WTC11 (cell line): ENCODE measurements at regions not wholly inside any gene's neighbourhood (a gene's known extent, or its start where the extent isn't known, plus 50 kb on each side); places are given as distances from the start of the nearest gene placed in this dataset.

Experiments
- ATAC-seq: fragments of 200-7000 bp; cut with Tn5 transposase; 2 replicates; pipeline ENCODE4 v1.10.0; 2021; ENCODE audit warnings: mild to moderate bottlenecking, moderate library complexity
- CTCF ChIA-PET: fragments of 300-600 bp; sonication (Branson Sonifier 250); formaldehyde crosslinking; loops from one replicate; lab custom pipeline; 2021; ENCODE audit warnings: antibody characterized with exemption; lab: Charles Lee
- POLR2A ChIA-PET: fragments of 350-600 bp; sonication (Branson Sonifier 250); formaldehyde crosslinking; loops from one replicate; lab custom pipeline; 2021; ENCODE audit warnings: antibody characterized with exemption; lab: Charles Lee
- DNase-seq: peaks from one replicate; pipeline ENCODE4 v3.0.0; 2021; ENCODE audit warnings: low spot score
- H3K27ac Mint-ChIP-seq: 2 replicates; pipeline ENCODE4 v1.8.0; 2021; ENCODE audit warnings: mixed read lengths
- H3K27me3 Mint-ChIP-seq: 2 replicates; pipeline ENCODE4 v1.8.0; 2021; ENCODE audit warnings: low read depth, mild to moderate bottlenecking, moderate library complexity, mixed read lengths
- H3K36me3 Mint-ChIP-seq: 2 replicates; pipeline ENCODE4 v1.8.0; 2021; ENCODE audit warnings: mixed read lengths
- H3K4me1 Mint-ChIP-seq: 2 replicates; pipeline ENCODE4 v1.8.0; 2022; ENCODE audit warnings: mixed read lengths
- H3K4me3 Mint-ChIP-seq: 2 replicates; pipeline ENCODE4 v1.8.0; 2021; ENCODE audit warnings: mild to moderate bottlenecking, moderate library complexity, mixed read lengths
- H3K9me3 Mint-ChIP-seq: 2 replicates; pipeline ENCODE4 v1.8.0; 2021; ENCODE audit warnings: mixed read lengths
- ETV6 ChIP-seq: sonication (generic); formaldehyde crosslinking; IDR thresholded peaks from 2 replicates; pipeline ENCODE4 v1.8.1; 2022; ENCODE audit warnings: mild to moderate bottlenecking, missing genetic modification reagents
- HMGXB4 ChIP-seq: sonication (generic); formaldehyde crosslinking; IDR thresholded peaks from 2 replicates; pipeline ENCODE4 v1.8.1; 2023; ENCODE audit warnings: mild to moderate bottlenecking, moderate library complexity, missing genetic modification reagents
- MYBL2 ChIP-seq: sonication (generic); formaldehyde crosslinking; IDR thresholded peaks from 2 replicates; pipeline ENCODE4 v1.8.1; 2023; ENCODE audit warnings: mild to moderate bottlenecking, moderate library complexity, missing genetic modification reagents
- NFATC4 ChIP-seq: fragments of 250-450 bp; sonication (Bioruptor Pico); IDR thresholded peaks from 2 replicates; pipeline ENCODE4 v1.9.0; 2021; ENCODE audit warnings: mild to moderate bottlenecking
- OVOL2 ChIP-seq: fragments of 250-450 bp; sonication (Bioruptor Pico); IDR thresholded peaks from 2 replicates; pipeline ENCODE4 v1.9.0; 2021; ENCODE audit warnings: mild to moderate bottlenecking, borderline replicate concordance
- SMAD3 ChIP-seq: sonication (generic); formaldehyde crosslinking; IDR thresholded peaks from 2 replicates; pipeline ENCODE4 v1.8.0; 2022; ENCODE audit warnings: missing genetic modification reagents, mild to moderate bottlenecking, borderline replicate concordance
- SOX15 ChIP-seq: fragments of 250-450 bp; sonication (Bioruptor Pico); IDR thresholded peaks from 2 replicates; pipeline ENCODE4 v1.9.0; 2021; ENCODE audit warnings: mild to moderate bottlenecking
- ZBTB21 ChIP-seq: sonication (generic); formaldehyde crosslinking; IDR thresholded peaks from 2 replicates; pipeline ENCODE4 v1.8.1; 2023; ENCODE audit warnings: mild to moderate bottlenecking, missing genetic modification reagents, borderline replicate concordance
- ZBTB43 ChIP-seq: sonication (generic); formaldehyde crosslinking; IDR thresholded peaks from 2 replicates; pipeline ENCODE4 v1.8.1; 2023; ENCODE audit warnings: mild to moderate bottlenecking, missing genetic modification reagents
- ZNF121 ChIP-seq: sonication (generic); formaldehyde crosslinking; IDR thresholded peaks from 2 replicates; pipeline ENCODE4 v1.8.0; 2023; ENCODE audit warnings: missing genetic modification reagents
- ZNF138 ChIP-seq: sonication (generic); formaldehyde crosslinking; conservative IDR thresholded peaks from 2 replicates; pipeline ENCODE4 v1.8.1; 2022; ENCODE audit warnings: mild to moderate bottlenecking, moderate library complexity, missing genetic modification reagents
- ZNF396 ChIP-seq: fragments of 250-450 bp; sonication (Bioruptor Pico); IDR thresholded peaks from 2 replicates; pipeline ENCODE4 v1.8.0; 2021; ENCODE audit warnings: mild to moderate bottlenecking, moderate library complexity, borderline replicate concordance
- TF ChIP-seq, protein P1 (sequence below): fragments of 250-450 bp; sonication (Bioruptor Pico); IDR thresholded peaks from 2 replicates; pipeline ENCODE4 v1.9.0; 2021; ENCODE audit warnings: moderate library complexity, mild to moderate bottlenecking, inconsistent platforms, borderline replicate concordance
- TF ChIP-seq, protein P2 (sequence below): sonication (generic); formaldehyde crosslinking; IDR thresholded peaks from 2 replicates; pipeline ENCODE4 v1.8.1; 2022; ENCODE audit warnings: missing genetic modification reagents, borderline replicate concordance
- TF ChIP-seq, protein P3 (sequence below): sonication (generic); formaldehyde crosslinking; IDR thresholded peaks from 2 replicates; pipeline ENCODE4 v1.8.0; 2022; ENCODE audit warnings: missing genetic modification reagents
- TF ChIP-seq, protein P4 (sequence below): fragments of 250-450 bp; sonication (Bioruptor Pico); IDR thresholded peaks from 2 replicates; pipeline ENCODE4 v2.1.2; 2022; ENCODE audit warnings: mild to moderate bottlenecking, moderate library complexity

- TF ChIP-seq, protein P1, sequence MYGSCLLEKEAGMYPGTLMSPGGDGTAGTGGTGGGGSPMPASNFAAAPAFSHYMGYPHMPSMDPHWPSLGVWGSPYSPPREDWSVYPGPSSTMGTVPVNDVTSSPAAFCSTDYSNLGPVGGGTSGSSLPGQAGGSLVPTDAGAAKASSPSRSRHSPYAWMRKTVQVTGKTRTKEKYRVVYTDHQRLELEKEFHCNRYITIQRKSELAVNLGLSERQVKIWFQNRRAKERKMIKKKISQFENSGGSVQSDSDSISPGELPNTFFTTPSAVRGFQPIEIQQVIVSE, result no peak
- no peak for TF ChIP-seq SOX15 (CRISPR knock-in tag)
Observed at GRCh38 chr5:52453176-52453575, 334.5 kb upstream of the ITGA1 start (continued).

DNA sequence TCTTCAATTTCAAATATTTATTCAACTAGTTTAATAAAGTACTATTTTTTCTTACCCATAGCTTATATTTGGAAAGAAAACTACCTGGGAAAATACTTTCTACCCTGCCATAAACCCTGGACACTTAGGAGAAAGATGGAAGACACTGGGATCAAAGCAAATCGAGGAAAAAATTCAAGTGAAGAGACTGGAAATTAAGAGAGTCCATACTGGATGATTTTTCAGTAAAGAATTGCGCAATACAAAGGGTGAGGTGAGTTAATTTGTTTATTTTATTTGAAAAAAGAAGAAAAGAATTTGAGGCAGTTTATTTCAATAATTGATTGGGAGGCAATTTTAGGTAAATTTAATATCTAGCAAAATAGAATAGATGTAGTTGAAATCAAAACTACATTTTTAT, 331.8 kb upstream of the ITGA1 start:
- TF ChIP-seq HMGXB4 (CRISPR knock-in tag), result no peak
- TF ChIP-seq MYBL2, result no peak
- no peak for TF ChIP-seq ZNF138 (CRISPR knock-in tag)
- TF ChIP-seq NFATC4 (CRISPR knock-in tag), result no peak
- no peak for TF ChIP-seq SMAD3 (CRISPR knock-in tag)
- TF ChIP-seq ZNF121 (CRISPR knock-in tag), result no peak
- peaks cover 34% of the 10 kb centered on the region for H3K4me1 Mint-ChIP-seq
- H3K4me3 Mint-ChIP-seq, result no peak overlapping the region
- no peaks in the 10 kb centered on the region for H3K9me3 Mint-ChIP-seq
- no peak for DNase-seq
- H3K36me3 Mint-ChIP-seq, result no peaks in the 10 kb centered on the region
- POLR2A ChIA-PET, result no interaction called here
- CTCF ChIA-PET, result no interaction called here
- H3K27ac Mint-ChIP-seq, result no peak overlapping the region
- no peak for ATAC-seq
- no peaks in the 10 kb centered on the region; the same call in 1 of the 2 replicates for H3K27me3 Mint-ChIP-seq

GRCh38 chr5:52457810-52458209, 329.9 kb upstream of the ITGA1 start:
- H3K36me3 Mint-ChIP-seq, result no peaks in the 10 kb centered on the region
- no peak overlapping the region for H3K27ac Mint-ChIP-seq
- ChIA-PET CTCF (no interaction called here), POLR2A (no interaction called here)
- peaks cover 21% of the 10 kb centered on the region for H3K4me1 Mint-ChIP-seq
- no peak overlapping the region for H3K4me3 Mint-ChIP-seq
- DNase-seq, result no peak
- H3K9me3 Mint-ChIP-seq, result no peaks in the 10 kb centered on the region
- ATAC-seq, result 0 out of 2 replicates have a peak, but pooled peaks have one; percentile 52
- no peaks in the 10 kb centered on the region for H3K27me3 Mint-ChIP-seq
- TF ChIP-seq, protein P2, sequence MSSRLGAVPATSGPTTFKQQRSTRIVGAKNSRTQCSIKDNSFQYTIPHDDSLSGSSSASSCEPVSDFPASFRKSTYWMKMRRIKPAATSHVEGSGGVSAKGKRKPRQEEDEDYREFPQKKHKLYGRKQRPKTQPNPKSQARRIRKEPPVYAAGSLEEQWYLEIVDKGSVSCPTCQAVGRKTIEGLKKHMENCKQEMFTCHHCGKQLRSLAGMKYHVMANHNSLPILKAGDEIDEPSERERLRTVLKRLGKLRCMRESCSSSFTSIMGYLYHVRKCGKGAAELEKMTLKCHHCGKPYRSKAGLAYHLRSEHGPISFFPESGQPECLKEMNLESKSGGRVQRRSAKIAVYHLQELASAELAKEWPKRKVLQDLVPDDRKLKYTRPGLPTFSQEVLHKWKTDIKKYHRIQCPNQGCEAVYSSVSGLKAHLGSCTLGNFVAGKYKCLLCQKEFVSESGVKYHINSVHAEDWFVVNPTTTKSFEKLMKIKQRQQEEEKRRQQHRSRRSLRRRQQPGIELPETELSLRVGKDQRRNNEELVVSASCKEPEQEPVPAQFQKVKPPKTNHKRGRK (CRISPR knock-in tag), result no peak
- TF ChIP-seq ZNF396 (CRISPR knock-in tag), result no peak

DNA sequence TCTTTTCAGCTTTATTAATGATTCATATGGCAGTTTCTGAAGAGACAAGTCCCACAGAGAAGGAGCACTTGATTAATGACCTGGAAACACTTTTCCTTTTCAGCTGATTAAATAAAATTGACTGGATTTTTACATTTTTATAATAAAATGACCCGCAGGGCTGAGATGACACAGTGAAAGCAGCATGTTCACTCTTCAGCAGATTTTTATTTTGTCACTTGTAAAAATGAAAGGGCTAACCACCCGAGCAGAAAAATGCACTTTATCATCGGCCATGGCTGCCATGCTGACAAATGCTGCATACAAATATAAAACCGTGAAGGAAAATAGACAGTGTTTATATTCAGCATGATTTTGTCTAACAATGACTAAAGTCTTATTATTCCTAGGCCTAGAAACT, 321.6 kb upstream of the ITGA1 start:
- CTCF ChIA-PET, result no interaction called here
- H3K9me3 Mint-ChIP-seq, result no peaks in the 10 kb centered on the region
- no peaks in the 10 kb centered on the region for H3K36me3 Mint-ChIP-seq
- no peak overlapping the region for H3K27ac Mint-ChIP-seq
- H3K4me1 Mint-ChIP-seq, result peaks cover 9% of the 10 kb centered on the region
- DNase-seq (no peak), ATAC-seq (no peak)
- no peak overlapping the region for H3K4me3 Mint-ChIP-seq
- no peak for TF ChIP-seq ETV6 (CRISPR knock-in tag)
- no peak for TF ChIP-seq OVOL2 (CRISPR knock-in tag)
- TF ChIP-seq, protein P3, sequence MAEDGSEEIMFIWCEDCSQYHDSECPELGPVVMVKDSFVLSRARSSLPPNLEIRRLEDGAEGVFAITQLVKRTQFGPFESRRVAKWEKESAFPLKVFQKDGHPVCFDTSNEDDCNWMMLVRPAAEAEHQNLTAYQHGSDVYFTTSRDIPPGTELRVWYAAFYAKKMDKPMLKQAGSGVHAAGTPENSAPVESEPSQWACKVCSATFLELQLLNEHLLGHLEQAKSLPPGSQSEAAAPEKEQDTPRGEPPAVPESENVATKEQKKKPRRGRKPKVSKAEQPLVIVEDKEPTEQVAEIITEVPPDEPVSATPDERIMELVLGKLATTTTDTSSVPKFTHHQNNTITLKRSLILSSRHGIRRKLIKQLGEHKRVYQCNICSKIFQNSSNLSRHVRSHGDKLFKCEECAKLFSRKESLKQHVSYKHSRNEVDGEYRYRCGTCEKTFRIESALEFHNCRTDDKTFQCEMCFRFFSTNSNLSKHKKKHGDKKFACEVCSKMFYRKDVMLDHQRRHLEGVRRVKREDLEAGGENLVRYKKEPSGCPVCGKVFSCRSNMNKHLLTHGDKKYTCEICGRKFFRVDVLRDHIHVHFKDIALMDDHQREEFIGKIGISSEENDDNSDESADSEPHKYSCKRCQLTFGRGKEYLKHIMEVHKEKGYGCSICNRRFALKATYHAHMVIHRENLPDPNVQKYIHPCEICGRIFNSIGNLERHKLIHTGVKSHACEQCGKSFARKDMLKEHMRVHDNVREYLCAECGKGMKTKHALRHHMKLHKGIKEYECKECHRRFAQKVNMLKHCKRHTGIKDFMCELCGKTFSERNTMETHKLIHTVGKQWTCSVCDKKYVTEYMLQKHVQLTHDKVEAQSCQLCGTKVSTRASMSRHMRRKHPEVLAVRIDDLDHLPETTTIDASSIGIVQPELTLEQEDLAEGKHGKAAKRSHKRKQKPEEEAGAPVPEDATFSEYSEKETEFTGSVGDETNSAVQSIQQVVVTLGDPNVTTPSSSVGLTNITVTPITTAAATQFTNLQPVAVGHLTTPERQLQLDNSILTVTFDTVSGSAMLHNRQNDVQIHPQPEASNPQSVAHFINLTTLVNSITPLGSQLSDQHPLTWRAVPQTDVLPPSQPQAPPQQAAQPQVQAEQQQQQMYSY (CRISPR knock-in tag), result no peak
- TF ChIP-seq, protein P4, sequence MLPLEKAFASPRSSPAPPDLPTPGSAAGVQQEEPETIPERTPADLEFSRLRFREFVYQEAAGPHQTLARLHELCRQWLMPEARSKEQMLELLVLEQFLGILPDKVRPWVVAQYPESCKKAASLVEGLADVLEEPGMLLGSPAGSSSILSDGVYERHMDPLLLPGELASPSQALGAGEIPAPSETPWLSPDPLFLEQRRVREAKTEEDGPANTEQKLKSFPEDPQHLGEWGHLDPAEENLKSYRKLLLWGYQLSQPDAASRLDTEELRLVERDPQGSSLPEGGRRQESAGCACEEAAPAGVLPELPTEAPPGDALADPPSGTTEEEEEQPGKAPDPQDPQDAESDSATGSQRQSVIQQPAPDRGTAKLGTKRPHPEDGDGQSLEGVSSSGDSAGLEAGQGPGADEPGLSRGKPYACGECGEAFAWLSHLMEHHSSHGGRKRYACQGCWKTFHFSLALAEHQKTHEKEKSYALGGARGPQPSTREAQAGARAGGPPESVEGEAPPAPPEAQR (CRISPR knock-in tag), result no peak
- TF ChIP-seq ZBTB43, result no peak
- TF ChIP-seq ZBTB21 (CRISPR knock-in tag), result no peak
- TF ChIP-seq, all 79 proteins: peak for 0
- no peaks in the 10 kb centered on the region for H3K27me3 Mint-ChIP-seq
- POLR2A ChIA-PET, result no interaction called here
